HEK293T (cell line): ENCODE measurements at regions not wholly inside any gene's neighbourhood (a gene's known extent, or its start where the extent isn't known, plus 50 kb on each side); places are given as distances from the start of the nearest gene placed in this dataset.

Source experiments
- ARNT ChIP-seq: fragments of 450-650 bp; IDR thresholded peaks from 2 replicates; pipeline ENCODE4 v1.6.1; 2017; ENCODE audit warnings: mild to moderate bottlenecking
- BHLHE40 ChIP-seq: fragments of 450-650 bp; IDR thresholded peaks from 2 replicates; pipeline ENCODE4 v1.6.1; 2016; ENCODE audit warnings: mild to moderate bottlenecking, moderate library complexity, borderline replicate concordance
- CTBP1 ChIP-seq: fragments of 450-650 bp; IDR thresholded peaks from 2 replicates; pipeline ENCODE4 v1.6.1; 2016; ENCODE audit warnings: borderline replicate concordance
- ELF4 ChIP-seq: fragments of 450-650 bp; IDR thresholded peaks from 2 replicates; pipeline ENCODE4 v1.6.1; 2017; ENCODE audit warnings: antibody characterized with exemption
- NFRKB ChIP-seq: fragments of 450-650 bp; IDR thresholded peaks from 2 replicates; pipeline ENCODE4 v1.6.1; 2016; ENCODE audit warnings: mild to moderate bottlenecking, moderate library complexity
- SUZ12 ChIP-seq: fragments of 450-650 bp; IDR thresholded peaks from 2 replicates; pipeline ENCODE4 v1.6.1; 2016; ENCODE audit warnings: mild to moderate bottlenecking

GRCh38 chr4:60042231-60042652, 1157.9 kb upstream of the ADGRL3 start:
- TF ChIP-seq ARNT: no peak
- no peak for TF ChIP-seq NFRKB
- TF ChIP-seq BHLHE40: no peak
- no peak for TF ChIP-seq SUZ12
- TF ChIP-seq ELF4: no peak
- no peak for TF ChIP-seq CTBP1
